ENCODE measurements at regions not wholly inside any gene's neighbourhood (a gene's known extent, or its start where the extent isn't known, plus 50 kb on each side); places are given as distances from the start of the nearest gene placed in this dataset.

DNA sequence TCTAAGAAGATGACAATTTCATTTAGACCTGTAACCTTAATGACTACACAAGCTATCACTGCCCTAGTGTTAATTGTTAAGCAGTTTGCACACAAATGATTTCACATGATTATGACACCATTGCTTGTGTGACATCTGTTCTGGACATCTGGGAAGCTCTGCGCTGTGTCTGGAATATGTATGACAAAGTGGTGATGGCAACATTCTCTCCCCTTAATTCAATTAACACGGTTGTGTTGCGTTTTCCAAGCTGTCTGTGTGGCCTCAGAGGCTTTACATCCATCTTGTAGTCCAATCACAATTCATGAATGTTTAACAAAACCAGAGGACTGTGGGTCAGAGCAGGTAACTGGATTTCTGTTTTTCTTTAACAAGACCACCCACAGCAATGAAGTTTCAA is 204.4 kb downstream of the COG6 start:
- no peak for DNase-seq

DNA sequence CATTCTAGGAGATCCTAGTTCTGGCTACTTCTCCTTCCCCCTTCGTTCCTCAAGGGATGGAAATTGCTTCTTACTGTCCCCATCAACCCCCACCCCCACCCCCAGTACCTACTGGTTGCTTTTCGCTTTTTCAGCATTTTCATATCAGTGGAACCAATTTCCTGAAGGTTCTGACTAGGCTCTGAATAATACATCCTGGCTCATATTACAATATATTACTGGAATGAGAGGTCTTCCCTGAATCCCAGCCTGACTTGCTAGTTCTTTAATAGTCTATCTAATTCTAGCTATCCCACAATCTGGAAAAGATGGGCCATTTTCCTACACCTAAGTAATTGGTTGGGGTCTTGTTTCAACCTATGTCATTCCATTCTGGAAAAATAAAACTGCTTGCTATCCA is 207.4 kb downstream of the COG6 start:
- DNase-seq = no peak

DNA sequence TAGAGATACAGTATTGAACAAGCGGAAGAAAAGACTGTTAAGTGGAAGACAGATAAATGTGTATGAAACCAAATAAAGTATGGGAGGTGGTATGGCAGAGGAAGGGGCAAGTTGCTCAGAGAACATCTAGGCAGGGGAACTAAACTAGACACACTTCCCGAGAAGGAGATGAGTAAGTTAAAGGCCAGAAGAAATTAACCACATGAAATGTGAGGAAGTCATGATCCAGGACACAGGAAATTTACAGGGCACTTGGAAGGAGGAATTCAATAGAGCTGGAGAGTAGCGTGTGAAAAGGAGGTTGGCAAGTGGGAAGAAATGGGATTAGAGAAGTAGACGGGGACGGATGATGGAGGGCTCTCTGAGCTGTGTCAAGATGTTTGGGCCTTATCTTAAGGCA is 208.8 kb downstream of the COG6 start:
- DNase-seq = no peak

DNA sequence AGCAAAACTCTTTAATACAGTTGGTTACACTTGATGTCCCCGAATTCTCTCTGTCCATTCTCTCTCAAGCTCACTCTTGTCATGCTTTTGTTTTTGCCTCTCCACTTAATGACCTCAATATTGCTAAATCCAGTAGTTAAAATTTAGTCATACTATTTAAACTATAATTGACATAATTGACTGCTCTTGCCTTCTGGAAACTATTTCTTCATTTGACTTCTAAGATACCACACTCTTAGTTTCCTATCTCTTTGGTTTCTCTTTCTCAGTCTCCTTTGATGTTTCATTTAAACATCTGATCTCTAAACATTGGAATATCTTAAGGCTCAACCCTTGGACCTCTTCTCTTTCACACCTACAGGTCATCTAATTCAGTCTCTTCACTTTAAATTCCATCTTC is 211.3 kb downstream of the COG6 start:
- no peak for DNase-seq

DNA sequence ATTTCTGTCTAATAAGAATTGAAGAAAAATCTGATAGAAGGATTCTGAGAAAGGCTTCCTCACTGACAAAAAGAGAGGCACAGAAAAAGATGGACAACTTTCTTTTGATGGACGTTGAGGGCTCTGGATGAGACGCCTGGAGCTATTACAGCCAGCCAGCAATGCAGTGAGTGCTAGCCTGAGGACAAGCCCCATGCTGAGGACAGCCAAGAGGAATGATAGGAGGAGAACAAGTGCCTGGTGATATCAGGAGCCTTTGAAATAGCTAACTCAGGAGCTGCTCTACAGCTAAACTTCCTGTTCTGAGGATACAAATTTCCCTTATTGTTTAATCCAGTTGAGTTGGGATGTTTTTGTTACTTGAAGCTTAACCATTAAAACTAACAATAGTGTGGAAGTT is 212.3 kb downstream of the COG6 start:
- no peak for DNase-seq

DNA sequence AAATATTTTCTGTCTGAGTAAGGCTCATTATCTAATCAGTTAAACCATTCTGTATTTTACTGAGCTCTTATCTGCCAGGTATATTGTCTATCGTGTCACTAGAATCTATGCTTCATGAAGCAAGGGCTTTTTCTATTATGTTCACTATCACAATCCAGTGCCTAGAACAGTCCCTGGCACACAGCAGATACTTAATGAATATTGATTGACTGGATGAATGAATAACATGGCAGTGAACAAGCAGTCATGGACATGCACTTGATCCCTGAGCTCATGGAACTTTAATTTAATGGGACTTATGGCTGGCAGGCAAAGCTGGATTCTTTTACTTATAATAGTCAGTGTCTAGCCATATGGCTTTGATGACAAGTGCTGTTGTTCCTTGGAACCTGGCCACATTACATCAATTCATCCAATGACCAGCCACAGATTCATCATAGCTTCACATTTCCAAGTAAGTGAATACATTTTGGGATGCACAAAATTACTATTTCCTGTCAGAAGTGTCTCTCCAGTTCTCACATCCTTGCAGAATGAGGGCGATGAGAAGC is 214.8 kb downstream of the COG6 start:
- no peak for DNase-seq

DNA sequence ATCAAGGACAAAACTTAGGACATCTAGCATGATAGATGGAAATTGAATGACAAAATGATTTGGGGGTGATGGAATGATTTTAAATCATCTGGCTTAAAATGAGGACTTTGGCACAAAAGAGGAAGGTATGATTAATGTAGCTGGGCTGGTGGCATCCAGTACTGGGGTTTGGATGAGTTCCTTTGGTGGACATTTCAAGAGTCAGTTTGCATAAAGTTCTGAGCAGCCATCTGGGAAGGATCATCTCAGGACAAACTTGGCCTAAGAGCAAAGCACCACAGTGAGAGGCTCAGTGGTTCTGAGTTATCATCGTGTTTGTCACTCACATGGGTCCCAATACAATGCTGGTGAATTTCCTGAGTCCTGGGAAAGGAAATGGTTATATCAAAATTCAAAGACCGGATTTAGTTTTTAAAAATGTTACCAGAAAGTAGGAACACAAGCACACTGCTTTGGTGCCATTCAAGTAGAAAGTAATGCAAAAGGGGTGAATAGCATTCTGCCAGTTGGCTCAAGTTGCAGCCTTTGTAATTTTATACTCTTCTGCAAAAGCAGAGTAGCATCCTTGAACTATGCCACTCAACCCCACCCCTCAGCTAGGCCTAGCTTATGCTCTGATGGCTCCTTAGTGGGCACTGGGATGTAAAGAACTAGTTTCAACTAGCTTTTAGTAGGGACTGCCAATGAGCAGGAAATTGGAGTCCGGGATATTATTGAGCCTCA is 219.0 kb downstream of the COG6 start:
- DNase-seq = no peak

DNA sequence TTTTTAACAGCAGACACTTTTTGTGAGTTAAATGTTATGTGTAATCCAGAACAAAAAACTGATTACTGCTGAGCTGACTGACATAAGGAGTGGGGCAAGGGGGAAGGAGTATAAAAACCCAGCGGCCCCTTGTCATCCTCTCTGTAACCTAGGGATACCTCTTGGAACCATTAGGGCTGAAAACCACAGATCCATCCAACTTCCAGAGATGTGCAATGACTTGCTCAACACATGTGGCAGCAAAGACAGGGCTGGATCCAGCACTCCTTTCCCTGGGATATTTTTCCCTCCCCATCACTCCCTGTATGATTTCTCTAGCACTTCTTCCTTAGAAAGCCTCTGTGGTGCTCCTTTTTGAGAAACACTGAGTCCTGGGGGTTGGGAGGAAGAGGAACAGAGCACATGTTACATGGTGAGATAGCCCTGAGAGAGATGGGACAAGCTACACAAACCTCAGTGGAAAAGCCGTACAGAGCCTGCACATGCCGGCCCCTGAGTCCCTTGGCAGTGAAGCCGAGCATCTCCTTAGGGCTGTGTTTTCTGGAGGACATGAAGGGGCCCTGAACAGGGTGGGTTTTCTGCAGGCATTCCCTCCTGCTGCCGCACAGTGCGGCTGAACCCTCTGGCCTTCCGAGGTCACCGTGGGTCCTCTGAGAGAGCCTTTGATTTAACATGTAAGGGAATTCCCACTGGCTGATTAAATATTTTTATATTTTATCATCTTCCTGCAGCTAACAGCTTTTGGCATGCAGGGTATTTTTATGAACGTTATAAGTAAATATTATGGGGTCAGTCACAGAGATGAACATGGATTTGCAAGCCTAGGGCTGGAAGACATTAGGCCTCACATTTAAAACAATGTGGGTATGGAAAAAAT is 219.9 kb downstream of the COG6 start:
- DNase-seq = no peak

DNA sequence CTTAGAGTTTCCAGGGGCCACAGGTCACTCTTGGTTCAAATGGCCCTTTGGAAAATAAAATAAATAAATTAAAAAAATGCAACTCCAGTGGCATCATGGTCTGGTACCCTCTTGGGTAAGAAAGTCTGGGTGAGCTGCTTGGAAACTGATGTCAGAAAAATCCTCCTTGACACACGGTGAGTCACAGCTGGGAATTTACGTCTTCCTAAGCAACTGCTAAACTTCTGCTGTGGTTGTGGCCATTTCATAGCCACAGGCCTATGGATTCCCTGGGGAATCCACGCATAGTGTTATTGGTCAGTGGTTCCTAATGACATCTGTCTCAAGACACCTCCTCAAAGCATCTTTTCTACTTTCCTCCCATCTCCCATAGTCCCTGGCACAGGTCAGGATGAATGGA is 220.8 kb downstream of the COG6 start:
- DNase-seq = no peak

DNA sequence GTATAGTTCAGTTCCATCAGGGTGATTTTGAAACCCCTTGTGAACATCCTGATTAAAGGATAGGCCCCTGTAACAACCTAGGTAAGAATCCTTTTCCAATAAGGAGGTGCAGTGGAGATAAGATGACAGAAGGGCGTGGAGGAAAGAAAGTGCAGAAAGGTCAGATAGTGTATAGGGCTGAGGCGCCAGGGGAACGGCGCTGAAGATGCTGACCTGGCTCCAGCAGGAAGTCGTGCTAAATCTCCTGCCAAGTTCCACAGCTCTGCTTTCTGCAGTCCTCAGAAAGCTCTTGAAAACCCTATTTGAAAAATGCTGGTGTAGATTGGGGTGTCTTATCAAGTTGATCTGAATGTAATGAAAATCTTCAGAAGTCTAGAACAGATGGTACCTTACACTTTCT is 221.7 kb downstream of the COG6 start:
- DNase-seq = no peak

DNA sequence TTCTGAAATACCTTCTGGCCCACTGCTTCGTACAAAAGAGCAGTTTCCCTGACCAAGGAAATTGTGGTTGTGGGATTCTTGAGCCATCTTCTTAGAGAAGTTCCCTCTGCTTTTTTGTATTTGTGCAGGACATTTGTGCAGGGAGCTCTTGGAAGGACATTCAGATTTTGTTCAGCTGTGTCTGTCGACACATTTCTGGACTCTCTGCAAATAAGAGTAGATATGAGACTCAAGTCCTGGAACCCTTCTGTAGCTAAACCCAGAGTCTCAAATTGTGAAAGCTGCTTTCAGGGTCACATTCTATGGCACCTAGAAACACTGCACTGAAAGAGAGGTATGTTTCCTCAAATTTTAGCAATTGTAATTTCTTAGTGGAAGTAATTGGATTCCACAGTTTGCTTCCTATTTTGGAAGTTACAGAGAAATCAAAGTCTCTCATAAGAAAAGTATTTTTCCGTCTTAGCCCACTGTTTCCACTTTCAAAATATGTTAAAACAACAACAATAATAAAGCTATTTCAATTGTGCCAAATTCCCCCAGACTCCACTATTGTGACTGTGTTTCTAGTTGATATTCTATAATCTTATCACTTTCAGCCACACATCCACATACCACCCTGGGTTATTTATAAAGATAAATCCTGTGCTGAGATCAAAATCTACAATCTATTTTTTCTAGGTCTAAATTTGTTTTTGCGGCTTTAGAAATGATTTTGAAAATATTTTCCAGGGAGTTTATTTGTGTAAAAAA is 224.0 kb downstream of the COG6 start:
- no peak for DNase-seq

DNA sequence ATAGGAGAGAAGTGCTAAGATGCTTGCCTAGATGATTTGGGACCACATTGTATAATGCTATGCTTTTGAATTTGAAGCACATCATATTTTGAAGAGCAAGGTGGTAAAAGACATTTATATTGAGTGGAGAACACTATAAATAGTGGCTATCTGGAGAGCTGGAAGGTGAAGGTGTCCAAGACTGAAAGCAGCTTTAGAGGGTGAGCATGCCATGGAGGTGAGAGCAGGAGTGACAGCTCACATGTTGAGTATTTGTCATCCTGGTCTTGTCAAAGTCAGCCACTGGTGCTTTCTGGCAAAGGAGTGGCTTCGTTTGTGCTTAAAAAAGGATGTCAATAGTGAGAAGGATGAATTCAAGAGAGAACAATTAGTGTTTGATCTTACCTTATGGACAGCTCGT is 225.9 kb downstream of the COG6 start:
- no peak for DNase-seq

DNA sequence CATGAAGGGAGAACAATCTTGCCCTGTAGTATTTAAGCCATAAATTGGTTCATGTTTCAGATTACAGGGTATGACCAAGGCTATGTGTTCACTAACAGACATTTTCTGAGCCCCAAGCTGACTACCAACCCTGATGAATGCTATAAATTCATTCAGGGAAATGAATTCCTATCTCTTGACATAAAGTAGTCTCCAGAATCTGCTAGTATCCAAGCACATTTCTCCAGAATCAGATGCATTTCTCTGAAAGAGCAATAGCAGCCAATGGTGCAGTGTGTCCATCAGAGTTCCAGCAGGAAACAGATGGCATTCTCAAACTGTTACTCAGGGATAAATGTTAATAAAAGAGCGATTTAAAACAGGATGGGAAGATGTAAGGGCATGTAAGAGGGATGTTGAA is 226.4 kb downstream of the COG6 start:
- DNase-seq = no peak

DNA sequence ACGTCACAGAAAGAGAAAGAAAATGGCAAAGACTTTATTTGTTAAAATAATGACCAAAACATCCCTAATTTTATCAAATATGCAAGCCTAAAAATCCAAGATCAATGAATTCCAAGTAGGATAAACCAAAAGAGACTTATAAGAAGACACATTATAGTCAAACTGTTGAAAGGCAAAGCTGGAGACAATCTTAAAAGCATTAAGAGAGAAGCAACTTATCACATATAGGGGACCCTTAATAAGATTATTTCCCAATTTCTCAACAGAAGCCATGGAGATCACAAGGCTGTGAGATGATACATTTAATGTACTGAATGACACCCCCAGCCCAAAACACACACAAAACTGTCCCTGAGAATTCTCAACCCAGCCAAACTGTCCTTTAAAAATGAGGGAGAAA is 228.7 kb downstream of the COG6 start:
- no peak for DNase-seq

DNA sequence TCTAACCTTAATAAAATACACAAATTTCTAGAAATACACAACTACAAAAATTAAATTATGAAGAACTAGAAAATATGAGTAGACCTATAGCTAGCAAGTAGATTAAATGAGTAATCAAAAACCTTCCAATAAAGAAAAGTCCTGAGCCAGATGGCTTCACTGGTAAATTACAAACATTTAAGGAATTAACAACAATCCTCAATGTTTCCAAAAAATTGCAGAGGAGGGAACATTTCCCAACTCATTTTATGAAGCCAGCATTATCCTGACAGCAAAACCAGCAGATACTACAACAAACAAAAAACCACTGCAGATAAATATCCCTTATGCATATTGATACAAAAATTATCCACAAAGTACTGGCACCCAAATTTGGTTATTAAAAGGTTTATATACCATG is 230.9 kb downstream of the COG6 start:
- DNase-seq = no peak

DNA sequence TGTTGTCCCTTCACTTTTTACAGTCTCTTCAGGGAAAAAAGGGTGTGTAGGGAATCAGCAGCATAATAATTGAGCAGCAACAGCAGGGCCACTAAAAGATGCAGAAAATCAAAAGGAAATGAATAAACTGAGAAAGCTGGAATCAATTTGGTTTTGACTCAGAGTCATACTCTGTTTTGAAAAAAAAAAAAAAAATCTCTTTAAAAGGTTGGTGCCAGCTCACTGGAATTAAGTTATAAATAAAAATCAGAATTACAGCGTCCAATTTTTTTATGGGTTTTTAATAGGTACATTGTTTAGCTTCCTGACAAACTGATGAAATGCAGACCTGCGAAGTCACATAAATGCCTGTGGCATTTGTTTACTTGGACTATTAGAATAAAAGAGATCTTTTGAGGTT is 231.9 kb downstream of the COG6 start:
- no peak for DNase-seq

DNA sequence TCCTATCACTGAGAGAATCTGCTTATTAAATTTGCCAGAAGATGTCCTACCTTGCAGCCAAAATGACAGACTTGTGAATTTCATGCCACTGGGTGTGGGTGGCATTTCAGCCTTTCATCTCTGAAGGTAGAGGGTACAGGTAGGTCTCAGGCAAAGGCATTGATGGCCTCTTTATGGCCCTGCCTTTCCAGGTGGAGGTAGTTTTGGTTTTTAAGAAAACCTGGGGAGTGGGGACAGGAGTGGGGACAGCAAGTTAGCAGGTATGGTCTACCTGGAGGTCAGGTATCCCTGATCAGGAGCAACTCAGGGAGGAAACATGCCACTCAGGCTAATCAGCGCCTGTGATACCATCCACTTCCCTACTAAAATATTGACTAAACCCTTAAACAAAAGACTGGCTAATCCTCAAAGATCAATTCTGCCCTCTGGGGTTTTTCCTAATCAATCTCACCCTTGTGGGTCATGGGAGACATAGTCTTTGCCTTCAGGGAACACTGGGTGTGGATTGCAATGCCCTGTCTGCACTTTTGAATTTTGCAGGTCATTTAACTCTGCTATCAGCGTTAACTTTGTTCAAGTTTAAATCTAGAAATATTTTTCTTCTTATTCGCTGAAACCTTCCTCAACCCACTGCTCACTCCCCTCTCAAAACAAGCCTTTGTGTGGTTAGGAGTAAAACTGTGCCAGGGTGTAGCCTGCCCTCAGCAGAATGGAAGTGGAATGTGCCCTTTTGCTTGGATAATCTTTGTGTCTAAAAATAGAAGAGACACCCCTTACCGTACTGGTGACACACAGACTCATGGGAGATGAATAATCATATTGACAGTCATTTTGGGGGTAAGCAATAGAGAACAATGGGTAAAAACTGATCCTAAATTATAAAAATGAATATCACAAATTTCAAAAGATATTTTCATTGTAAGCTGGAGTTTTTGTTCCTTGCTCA is 233.7 kb downstream of the COG6 start:
- no peak for DNase-seq

DNA sequence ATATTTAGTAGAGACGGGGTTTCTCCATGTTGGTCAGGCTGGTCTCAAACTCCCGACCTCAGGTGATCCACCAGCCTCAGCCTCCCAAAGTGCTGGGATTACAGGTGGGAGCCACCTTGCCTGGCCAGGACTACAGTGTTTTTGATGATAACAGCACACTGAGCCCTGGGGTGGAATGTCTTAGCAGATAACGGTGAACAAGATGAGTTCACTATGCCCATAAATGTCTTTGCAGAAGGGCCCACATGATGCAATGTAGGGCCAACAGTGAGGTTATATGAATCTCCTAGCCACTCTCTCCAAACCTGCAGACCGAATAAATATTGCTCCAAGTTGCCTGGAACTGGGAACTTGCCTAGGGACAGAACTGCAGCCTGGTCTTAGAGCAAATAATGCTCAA is 235.1 kb downstream of the COG6 start:
- no peak for DNase-seq

DNA sequence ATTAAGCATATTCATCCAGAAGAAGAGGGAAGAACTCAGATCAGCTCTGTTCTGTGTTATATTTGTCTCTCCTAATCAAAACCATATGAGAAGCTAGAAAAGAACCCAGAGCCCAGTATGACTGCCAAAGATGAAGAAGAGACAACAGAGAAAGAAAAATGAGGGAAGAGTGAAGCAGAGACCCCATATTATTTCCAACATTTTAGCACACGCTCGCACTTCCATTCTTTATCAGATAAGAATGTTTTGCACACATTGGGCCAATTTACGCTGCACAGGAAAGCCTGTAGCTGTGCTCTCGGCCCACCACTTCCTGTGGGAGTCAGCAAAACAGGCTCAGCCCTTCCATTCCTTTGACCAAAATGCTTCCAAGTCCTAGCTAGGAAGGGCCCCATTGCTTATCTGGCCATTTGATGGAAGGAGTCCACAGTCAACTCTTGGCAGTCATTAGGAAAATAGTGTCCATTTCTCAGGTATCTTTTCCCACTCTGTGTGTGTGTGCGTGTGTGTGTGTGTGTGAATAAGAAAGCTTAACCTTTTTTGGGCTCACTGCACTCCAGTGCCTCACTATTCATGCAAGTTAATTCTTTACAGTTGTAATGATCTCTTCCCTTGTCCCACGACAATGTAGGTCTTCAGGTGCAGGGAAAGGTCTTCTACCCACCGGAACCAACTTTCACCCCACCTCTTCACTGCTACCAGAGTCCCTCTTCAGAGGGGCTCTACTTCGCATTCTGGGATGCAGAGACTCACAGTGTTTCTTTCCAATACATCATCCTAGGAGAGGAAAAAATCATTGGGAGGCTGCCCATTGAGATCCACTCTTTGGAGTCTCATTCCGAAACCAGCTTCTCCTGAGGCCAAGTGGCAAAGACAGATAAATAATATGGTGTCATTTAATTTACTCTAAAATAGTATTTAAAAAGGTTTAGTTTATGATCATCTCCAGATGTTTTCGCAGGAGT is 237.5 kb downstream of the COG6 start:
- no peak for DNase-seq

DNA sequence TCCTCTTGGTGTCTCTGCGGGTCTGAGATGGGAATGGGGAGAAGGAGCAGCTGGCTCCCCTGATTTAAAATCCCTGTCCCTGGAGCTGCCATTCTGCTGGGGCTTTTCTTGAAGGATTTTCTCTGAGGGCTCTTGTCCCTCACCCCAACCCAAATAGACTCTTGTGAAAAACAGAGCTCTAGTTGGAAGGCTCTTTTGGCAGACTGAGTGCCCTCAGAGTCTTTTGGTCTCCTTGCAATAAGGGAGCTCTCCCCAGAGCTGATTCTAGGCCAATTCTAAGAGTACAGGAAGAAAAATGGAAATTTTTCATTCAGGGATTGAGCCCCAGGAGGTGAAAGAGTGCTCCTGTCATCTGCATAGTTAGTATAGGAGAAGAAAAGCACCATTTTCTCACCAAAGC is 238.3 kb downstream of the COG6 start:
- no peak for DNase-seq

DNA sequence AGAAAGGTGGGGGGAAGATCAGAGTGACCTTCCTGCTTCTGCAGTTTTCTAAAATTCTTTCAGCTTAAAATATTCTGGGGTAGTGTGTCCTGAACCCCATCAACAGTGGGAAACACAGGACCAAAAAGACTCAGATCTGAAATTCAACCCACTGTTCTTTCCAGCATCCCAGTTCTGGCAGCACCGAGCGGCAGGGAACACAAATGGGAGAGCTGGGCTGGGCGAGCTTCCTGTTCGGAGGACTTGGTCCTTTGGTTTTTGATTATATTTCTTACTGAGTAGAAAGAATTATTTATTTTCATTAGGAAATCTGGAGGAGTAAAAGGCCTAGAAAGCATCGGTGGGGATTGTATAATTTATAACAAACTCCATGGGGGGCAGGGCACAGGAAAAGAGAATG is 239.1 kb downstream of the COG6 start:
- DNase-seq = no peak
